HG02943 (cell line): ENCODE measurements at regions not wholly inside any gene's neighbourhood (a gene's known extent, or its start where the extent isn't known, plus 50 kb on each side); places are given as distances from the start of the nearest gene placed in this dataset.
"Not testable (repeated sequence)": the region's sequence is repeated elsewhere in the genome, so short reads cannot be mapped to it uniquely, and the experiment has no call there.

Experiments used
- ATAC-seq: cut with Tn5 transposase; IDR thresholded peaks from one replicate; pipeline ENCODE4 v1.9.1; 2021; ENCODE audit warnings: mild to moderate bottlenecking, low read depth, moderate library complexity; ENCODE audit not compliant: unreplicated experiment

DNA sequence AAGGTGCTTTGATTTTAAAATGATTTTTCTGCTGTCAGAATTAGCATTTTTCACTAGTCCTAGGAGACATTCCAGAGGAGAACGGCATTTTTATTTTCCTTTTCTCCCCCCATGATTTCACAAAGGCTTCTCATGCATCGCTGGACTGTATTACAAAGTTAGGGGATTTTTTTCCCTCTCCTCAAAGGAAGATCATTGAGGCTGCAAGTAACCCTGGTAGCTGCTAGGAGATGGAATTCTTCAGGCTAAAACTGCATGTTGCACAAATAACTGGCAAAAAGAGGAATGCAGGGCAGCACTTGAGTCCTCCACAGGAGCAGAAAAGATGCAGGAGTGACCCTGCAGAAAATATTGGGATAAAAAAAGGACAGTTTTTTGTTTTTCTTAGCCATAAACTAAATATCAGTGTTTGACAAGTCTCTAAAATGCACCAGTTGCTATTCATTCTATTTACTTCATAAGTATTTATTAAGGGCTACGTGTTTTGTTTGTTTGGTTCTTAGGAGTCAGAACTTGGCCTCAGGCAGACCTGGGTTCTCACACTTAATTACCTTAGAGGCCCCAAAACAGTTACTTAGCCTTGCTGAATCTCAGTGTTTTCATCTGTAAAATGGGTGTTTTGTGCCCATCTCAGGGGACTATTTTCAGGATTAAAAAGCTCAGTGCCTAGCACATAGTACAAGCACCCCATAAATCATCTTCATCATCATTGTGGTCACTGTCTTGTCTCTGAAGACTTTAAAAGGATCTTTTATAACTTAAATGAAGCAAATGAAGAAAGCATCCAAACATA, 144.5 kb upstream of the ID4 start:
- ATAC-seq = no peak

DNA sequence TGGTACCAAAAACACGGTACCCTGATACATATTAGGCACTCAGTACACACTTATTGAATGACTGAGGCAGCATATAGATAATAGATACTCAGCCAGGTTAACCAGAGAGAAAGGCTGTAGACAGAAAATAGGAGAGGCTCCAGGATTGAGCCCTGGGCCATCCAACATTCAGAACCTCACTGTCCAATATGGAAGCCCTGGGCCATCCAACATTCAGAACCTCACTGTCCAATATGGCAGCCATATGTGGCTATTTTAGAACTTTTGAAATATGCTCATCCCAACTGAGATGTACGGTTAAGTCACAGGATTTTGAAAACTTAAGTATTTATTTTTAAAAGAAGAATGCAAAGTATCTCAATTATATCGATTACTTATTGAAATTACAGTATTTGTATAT, 142.5 kb upstream of the ID4 start:
- no peak for ATAC-seq

DNA sequence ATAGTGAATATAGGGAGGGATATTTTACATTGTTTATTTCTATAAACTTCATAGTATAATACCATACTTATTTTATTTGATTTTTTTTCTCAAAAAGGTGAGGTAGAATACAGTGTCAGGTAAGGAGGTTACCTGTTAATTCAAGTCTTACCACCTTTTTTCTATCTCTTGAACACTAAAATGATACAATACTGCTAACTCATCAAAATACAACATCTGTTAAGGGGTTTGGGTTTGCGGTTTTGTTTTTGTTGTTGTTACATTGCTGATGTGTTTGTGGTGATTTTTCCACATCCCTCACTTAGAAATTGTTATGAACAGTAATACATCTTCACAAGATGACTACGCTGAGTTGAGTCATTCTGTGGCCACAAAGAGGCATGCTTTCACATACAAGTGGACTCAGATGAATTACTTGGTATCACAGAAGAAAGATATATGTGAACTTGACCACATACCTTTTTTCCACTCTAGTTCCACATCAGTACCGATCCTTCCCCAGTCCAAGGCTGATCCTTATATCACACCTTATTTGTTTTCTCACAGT, 139.4 kb upstream of the ID4 start:
- no peak for ATAC-seq

DNA sequence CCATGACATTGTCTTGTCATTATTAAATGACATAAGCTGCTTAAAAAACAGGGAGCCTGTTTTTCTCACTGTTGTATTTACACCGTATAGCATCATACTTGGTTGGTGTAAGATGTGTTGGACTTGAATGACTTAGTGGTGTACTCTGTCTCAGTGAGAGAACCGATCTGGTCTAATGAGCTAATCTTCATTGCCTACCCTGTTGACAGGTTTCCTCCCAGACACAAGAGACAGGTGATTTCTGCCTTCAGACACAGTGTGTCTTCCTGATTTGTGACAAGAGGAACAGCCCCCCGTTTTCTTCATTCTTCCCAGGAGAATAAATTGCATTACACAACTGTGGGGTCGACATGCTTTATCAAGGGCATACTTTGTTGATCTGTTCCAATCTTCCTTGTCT, 137.2 kb upstream of the ID4 start:
- ATAC-seq = no peak

DNA sequence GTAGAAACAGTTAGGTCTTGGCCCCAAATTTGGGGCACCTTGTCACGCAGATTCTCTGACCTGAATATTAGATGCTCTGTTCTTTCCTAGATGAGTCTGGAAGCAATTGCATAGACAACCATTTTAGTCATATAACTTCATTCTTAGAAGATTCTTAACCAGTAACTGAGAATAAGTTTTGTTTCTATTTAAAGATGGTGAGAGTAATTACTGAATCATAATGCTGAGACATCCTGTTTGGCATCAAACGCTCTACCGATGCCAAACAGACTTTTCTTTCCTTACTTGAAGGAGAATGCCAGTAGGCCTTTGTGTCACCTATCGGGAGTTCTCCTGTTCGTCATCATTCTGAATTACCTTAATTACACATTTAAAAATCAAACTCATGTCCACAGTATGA, 131.6 kb upstream of the ID4 start:
- no peak for ATAC-seq

DNA sequence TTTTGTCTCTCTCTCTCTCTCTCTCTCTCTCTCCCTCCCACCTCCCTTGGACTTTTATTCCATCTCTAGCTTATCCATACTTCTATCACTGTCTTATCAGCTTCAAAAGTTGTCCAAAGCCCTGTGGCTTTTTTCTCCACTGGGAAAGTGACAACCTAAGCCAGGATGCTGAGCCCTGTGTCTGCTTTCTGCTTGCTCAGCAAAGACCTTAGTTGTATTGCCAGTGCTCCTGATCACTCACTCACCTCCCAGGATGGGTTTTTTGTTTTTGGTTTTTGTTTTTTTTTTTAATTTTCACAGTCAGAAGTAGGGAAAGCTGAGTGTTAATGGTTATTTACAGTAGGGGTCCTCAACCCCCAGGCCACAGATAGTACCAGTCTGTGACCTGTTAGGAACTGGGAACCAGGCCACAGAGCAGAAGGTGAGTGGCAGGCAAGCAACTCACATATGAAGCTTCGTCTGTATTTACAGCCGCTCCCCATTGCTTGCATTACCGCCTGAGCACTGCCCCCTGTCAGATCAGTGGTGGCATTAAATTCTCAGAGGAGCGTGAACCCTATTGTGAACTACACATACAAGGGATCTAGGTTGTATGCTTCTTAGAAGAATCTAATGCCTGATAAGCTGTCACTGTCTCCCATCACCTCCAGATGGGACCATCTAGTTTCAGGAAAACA, 125.0 kb upstream of the ID4 start:
- ATAC-seq = no peak

DNA sequence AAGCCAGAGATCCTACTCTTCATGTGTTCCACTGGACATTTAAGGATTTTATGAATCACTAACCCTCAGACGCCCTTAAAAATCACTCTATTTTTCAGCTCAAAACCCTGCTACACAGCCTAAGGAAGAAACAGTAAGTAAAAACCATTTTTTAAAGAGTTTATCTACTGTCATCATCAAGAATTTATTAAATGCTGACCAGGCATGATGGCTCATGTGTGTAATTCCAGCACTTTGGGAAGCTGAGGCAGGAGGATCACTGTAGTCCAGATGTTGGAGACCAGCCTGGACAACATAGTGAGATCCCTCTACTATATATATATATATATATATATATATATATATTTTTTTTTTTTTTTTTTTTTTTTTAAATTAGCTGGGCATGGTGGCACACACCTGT, 124.2 kb upstream of the ID4 start:
- ATAC-seq = no peak

DNA sequence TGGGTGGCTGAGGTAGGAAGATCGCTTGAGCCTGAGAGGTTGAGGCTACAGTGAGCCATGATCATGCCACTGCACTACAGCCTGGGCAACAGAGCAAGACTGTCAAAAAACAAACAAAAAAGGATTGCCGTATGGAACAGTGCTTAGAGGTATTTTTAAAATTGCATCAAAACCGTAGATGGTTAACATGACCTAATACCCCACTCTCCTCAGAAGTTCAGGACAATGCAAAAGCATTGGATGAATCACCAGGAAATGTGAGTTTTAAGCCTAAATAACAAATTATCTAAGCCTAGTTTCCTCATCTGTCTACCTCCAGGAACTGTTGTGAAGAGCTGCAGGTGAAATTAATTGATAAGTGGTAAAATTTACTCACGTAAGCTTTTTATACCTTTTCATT, 123.8 kb upstream of the ID4 start:
- ATAC-seq = no peak

DNA sequence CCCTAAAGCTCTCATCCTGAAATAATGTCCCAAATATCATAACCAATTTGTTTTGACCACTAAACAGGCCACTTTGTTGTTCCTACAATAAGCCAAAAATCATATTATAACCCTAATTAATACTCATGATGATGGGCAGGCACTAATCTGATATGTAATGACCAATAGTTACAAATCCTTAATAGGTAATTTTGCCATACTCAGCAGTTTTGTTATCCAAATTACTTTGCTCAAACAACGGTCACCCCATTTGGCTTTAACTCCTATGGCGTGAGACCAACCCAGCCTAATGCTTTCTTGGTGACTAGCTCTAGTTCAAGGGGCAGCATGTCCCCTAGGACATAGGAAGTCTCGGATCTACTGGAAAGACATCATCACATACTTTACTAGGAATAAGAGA, 123.2 kb upstream of the ID4 start:
- ATAC-seq = no peak

DNA sequence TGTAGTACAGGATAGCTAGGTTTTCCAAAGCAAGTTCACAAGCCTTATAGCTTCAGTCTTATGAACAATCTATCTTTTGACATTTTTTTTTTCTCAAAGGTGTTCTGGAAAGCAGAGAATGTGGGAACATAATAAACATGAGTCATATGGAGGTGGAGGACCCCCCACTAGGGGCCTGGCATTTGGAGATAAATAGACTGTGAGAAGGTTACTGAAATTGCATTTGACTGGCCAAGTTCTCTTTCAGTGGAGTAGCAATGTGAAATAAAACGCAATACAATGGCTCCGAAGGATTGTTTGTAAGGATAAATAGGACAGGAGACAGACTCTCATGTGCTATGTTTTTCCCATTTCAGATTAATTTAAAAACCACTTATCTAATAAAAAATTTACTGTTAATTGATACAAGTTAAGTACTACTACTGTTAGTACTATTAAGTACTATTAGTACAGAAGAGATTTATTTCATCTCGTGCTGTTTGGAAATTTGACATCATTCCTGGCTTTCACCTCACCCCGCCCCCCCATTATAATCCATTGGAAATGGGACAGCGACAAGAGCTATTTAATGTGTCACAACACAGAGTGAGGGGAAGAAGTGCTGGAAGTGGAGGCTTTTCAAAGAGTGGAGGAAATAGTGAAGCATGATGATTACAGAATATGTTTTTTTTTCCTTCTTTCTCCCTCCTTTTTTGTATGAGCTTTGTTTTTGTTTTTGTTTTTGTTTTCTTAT, 122.6 kb upstream of the ID4 start:
- no peak for ATAC-seq

DNA sequence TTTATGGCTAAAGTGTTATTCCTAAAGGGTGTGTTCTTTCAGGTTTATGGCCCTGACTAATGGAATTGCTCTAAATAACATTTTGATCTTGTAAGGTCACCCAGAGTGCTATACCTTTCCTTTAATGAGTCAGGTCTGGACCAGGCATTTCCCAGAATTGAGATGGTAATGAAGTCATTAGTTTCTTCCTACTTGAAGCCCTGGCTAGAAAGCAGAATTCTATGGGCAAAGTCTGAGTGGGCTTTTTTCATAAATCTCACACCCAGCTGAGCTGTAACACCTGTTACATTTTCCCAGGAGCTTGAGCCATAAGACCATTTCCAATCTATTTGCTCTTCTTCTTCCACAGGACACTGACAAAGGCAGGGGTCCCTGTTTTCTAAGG, 122.0 kb upstream of the ID4 start:
- no peak for ATAC-seq

DNA sequence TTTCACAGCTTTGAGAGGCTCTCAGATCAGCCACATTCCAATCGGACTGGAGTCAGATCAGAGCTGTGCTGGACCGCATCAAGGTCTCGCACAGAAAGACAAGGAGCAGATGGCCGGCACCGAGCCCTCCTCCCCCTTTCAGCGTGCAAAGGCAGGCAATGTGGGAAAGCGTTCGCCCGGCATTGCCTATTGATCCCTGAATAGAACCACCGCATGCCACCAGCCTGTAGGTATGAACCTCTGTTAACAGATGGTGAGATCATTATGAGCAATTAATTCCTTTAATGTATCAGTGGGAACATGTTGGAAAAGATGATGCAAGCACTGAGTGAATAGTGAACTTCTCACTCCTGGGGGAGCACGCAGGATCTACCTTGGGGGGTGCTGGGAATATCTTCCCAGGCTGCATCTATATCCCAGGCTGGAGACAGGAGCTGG, 117.5 kb upstream of the ID4 start:
- ATAC-seq = no peak

DNA sequence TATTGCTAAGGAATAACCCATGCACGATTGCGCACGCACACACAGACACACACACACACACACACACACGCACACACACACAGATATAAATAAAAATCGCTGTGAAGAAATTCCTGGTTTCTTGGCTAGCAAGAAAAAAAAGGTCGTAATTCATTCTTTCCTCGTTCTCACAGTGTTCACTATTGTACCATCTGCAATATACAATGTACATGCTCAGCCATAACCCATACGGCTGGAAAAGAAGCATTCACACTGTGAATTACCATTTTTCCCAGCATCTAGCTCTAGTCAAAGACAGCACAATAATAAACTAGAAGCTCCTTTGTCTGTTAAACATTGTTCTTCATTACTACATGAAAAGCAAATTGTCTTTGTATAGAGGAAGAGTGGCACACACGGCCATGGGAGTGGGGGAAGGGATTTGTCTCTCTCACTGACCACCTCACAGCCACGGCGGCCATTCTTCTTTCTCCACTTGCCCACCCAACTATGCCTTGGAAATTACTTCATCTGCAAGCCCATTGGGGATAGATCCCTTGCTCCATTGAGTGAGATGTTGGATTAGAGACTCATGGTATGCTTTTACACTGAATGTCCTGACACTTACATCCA, 115.3 kb upstream of the ID4 start:
- no peak for ATAC-seq

DNA sequence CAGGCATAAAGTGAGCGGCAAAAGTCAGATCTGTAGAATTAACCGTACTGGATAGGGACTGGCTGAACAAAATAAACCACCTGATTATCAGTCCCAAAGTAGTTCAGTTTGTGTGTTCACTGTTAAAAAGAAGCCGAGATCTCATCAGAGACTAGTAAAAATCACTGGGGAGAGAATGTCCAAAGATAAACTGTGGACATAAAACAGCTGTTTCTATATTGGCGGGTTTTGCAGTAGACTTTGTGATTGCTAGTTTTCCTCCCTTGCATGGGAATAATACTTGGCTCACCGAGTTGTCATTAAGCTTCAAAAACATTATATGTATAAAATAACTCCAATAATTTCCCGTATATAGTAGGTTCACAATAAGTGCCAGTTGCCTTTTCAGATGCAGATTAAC, 114.2 kb upstream of the ID4 start:
- no peak for ATAC-seq

DNA sequence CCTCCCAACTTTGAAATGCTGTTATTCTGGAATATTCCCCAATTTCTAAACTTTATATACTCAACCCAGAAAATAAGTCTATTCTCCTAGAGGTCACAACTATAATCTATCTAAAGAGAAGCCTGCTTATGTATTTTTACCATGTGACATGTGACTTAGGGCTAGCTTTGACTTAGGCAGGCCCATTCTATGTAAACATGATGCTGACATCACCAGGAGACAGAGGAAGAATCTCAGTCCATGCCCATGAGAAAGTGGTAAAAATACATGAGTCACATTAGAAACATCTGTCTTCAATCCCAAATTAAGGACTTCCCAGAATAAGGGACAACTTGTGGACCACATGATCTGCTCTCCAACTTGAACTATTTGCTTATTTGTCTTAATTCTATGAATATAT, 113.6 kb upstream of the ID4 start:
- ATAC-seq = no peak

DNA sequence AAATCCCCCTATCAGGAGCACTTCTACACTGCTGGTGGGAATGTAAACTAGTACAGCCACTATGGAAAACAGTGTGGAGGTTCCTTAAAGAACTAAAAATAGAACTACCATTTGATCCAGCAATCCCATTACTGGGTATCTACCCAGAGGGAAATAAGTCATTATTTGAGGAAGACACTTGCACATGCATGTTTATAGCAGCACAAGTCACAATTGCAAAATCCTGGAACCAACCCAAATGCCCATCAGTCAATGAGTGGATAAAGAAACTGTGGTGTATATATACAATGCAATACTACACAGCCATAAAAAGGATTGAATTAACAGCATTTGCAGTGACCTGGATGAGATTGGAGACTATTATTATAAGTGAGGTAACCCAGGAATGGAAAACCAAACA, 111.7 kb upstream of the ID4 start:
- ATAC-seq = not testable (repeated sequence)

DNA sequence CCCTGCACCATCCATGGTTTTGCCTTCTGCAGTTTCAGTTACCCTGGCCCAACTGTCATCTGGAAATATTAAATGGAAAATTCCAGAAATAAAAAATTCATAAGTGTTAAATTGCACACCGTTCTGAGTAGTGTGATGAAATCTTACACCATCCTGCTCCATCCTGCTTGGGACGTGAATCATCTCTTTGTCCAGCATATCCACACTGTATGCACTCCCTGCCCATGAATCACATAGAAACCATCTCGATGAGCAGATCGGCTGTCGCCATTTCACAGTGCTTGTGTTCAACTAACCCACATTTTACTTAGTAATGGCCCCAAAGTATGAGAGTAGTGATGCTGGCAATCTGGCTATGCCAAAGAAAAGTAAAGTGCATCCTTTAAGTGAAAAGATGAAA, 105.9 kb upstream of the ID4 start:
- no peak for ATAC-seq

DNA sequence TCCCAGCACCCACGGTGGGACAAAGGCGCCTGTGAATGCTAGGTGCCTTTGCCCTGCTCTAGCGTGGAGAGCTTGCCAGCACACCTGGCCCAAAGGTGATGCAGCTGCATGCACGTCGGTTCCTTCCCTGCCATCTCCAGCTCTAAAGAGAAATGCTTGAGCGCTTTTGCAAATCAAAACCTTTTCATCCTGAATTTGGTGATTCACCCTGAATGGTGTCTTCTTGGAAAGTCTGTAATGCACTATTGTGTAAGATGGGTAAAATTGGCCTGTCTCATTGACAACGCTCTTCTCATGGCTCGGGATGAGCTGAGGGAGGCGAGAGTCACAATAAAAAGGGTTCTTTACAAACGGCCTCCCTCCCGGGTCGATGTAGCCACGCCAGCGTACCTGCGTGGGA, 103.1 kb upstream of the ID4 start:
- no peak for ATAC-seq

DNA sequence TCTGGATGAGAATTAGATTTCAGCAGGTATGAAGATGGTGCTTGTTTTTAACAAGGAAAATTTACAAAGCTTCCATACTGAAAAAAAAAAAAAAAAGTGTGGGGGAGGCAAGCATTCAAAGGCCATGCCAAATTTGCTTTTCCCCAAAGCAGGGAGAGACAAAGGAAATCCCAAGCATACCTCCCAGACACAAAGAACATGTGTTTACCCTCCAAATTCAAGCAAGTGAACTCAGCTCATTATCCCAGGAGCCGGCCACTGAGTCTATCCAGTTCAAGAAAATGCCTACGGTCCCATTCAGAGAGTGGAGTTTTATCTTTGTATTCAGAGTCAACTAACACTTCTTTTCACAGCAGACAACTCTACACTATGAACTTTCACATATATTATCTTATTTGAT, 102.7 kb upstream of the ID4 start:
- no peak for ATAC-seq

DNA sequence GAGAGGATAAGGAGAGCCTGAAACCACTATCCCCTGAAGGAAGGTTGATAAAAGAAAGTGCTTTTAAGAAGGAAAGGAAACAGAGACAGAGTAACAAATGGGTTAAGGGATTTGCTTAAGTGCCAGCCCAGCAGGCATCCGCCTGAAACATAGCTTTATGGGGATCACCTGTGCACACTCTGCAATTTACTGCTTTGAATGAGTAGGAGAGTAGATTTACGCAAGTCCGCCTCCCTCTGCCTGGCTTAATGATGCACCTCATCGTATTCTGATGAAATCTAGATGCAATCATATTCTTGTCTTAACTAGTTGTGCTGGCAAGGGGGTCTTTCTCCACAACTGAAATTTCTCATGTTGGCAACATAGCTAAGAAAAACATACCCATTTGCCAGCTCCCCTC, 101.1 kb upstream of the ID4 start:
- ATAC-seq = no peak

DNA sequence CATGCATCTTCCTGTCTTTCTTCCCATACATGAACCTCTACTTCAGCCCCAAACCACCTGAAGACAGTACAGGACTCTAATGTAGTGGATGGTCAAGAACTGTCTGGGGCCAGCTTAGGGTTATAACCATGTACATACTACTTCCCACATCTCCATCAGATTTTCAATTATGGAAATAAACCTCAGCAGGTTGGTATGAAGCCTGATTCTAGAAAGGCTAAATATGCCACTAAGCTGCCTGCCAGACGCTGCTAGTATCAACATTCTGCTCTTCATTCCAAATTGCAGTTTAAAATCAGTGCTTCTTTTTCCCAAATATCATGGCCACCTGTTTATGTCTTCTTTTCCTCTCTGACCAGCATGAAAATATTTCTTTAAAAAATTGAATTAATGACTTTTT, 99.2 kb upstream of the ID4 start:
- no peak for ATAC-seq
